ENCODE measurements at regions not wholly inside any gene's neighbourhood (a gene's known extent, or its start where the extent isn't known, plus 50 kb on each side); places are given as distances from the start of the nearest gene placed in this dataset.

DNA sequence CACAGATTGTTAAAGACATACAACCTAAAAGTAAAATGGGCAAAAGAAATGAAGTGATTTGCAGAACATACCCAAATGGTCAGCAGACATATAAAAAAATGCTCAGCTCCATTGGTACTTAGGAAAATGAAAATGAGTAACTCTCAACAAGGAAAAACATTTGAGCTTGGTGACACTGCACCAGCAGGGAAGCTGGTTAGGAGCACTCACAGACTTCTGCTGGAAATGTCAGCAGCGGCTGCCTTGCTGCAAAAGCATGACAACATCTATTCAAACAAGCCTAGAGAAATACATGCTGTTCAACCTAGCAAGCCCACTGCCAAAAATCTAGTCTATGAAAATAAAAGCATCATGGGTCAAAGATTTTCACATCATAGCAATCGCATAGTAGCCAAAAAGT, 99.0 kb upstream of the FOXQ1 start:
- TF ChIP-seq CTCF (IDR thresholded peaks at IDR 0.05) = no peak
- TF ChIP-seq POLR2A (IDR thresholded peaks at IDR 0.05) = no peak
